LNCaP clone FGC (cell line): ENCODE measurements at regions not wholly inside any gene's neighbourhood (a gene's known extent, or its start where the extent isn't known, plus 50 kb on each side); places are given as distances from the start of the nearest gene placed in this dataset.
"Not testable (repeated sequence)": the region's sequence is repeated elsewhere in the genome, so short reads cannot be mapped to it uniquely, and the experiment has no call there.

ENCODE experiments used
- DNase-seq: peaks from one replicate; pipeline ENCODE4 v3.0.0-alpha.2; 2011; ENCODE audit warnings: low read depth
- H3K4me3 ChIP-seq: 2 replicates; pipeline ENCODE4 v1.5.1; 2011; ENCODE audit warnings: mild to moderate bottlenecking, low read depth, low read length, control low read depth
- CTCF ChIP-seq: IDR thresholded peaks from 2 replicates; pipeline ENCODE4 v1.5.1; 2012; ENCODE audit warnings: mild to moderate bottlenecking; ENCODE audit not compliant: control insufficient read depth, insufficient read depth; ENCODE audit errors: extremely low read depth

GRCh38 chr6:63509652-63510352 is 62.5 kb upstream of the LOC128125822 start:
- no peak for TF ChIP-seq CTCF
- DNase-seq: no peak
- no peak overlapping the region for H3K4me3 ChIP-seq

DNA sequence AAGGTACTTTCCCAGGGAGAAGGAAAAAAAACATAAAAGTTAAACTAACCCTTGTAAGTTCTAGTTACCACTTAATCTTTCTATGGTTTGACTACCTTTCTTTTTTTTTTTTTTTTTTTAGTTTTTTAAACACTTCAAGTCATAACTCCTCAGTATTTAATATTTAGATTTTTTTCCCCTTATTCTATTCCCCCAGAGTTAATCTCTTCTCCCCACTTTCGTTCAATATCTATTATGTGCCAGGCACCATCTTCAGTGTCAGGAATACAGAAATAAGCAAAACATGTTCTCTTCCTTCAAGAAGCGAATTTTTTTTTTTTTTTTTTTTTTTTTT is 62.0 kb upstream of the LOC128125822 start:
- no peak for TF ChIP-seq CTCF
- no peak overlapping the region for H3K4me3 ChIP-seq
- DNase-seq: no peak

DNA sequence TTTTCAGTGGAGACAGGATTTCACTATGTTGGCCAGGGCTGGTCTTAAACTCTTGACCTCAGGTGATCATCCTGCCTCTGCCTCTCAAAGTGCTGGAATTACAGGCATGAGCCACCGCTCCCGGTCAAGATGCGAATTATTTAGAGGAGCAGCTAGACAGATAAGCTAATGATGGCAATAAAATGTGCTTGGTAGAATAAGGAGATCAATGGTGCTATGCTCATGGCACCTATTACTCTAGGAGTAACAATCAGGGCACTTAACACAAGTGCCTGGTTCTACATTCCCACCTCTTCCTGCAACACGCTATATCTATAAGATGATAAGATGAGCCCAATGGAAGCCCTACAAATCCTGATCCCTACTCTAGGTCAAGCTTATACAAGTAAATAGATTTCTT is 61.4 kb upstream of the LOC128125822 start:
- no peak for DNase-seq
- no peak overlapping the region for H3K4me3 ChIP-seq
- TF ChIP-seq CTCF: no peak

GRCh38 chr6:63514488-63515173 is 57.6 kb upstream of the LOC128125822 start:
- H3K4me3 ChIP-seq: no peak overlapping the region
- DNase-seq: no peak
- no peak for TF ChIP-seq CTCF

DNA sequence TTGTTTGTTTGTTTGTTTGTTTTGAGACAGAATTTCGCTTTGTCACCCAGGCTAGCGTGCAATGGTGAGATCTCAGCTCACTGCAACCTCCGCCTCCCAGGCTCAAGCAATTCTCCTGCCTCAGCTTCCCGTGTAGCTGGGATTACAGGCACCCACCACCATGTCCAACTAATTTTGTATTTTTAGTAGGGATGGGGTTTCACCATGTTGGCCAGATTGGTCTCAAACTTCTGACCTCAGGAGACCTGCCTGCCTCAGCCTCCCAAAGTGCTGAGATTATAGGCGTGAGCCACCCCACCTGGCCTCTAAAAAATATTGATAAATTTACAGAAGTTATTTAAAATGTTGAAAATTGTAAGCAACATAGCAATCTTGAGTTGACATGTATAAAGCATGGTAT is 57.1 kb upstream of the LOC128125822 start:
- not testable (repeated sequence) for DNase-seq, H3K4me3 ChIP-seq

GRCh38 chr6:63516186-63516944 is 55.9 kb upstream of the LOC128125822 start:
- H3K4me3 ChIP-seq: no peak overlapping the region
- no peak for DNase-seq
- no peak for TF ChIP-seq CTCF

GRCh38 chr6:63517221-63517620 is 55.1 kb upstream of the LOC128125822 start:
- DNase-seq: no peak
- H3K4me3 ChIP-seq: no peak overlapping the region
- no peak for TF ChIP-seq CTCF
